SK-N-SH (cell line): ENCODE measurements at regions not wholly inside any gene's neighbourhood (a gene's known extent, or its start where the extent isn't known, plus 50 kb on each side); places are given as distances from the start of the nearest gene placed in this dataset.

Experiments used
- EZH2phosphoT487 ChIP-seq: fragments of 200-600 bp; sonication (generic); IDR thresholded peaks from 2 replicates; pipeline ENCODE4 v1.6.1; 2017; ENCODE audit warnings: low read depth, mixed run types, mild to moderate bottlenecking, antibody characterized with exemption, moderate library complexity, borderline replicate concordance
- GABPA ChIP-seq: IDR thresholded peaks from 2 replicates; pipeline ENCODE4 v1.4.0; 2012; ENCODE audit warnings: low read depth, mild to moderate bottlenecking
- GATA2 ChIP-seq: sonication (generic); formaldehyde crosslinking; IDR thresholded peaks from 2 replicates; pipeline ENCODE4 v1.5.0; 2020; ENCODE audit warnings: mild to moderate bottlenecking, missing genetic modification reagents
- JUND ChIP-seq: IDR thresholded peaks from 2 replicates; pipeline ENCODE4 v1.4.0; 2012
- MAX ChIP-seq: IDR thresholded peaks from 2 replicates; pipeline ENCODE4 v1.4.0; 2012; ENCODE audit warnings: low read depth
- NFIC ChIP-seq: IDR thresholded peaks from 2 replicates; pipeline ENCODE4 v1.4.0; 2012; ENCODE audit warnings: borderline replicate concordance
- POLR2AphosphoS5 ChIP-seq: IDR thresholded peaks from 2 replicates; pipeline ENCODE4 v1.6.1; 2012; ENCODE audit warnings: low read depth, low read length
- RFX5 ChIP-seq: IDR thresholded peaks from 2 replicates; pipeline ENCODE4 v1.6.1; 2012; ENCODE audit warnings: mild to moderate bottlenecking, improper control_type of control experiment, low read length
- SIN3A ChIP-seq: IDR thresholded peaks from 2 replicates; pipeline ENCODE4 v1.6.1; 2012; ENCODE audit warnings: low read depth, mild to moderate bottlenecking, low read length, moderate library complexity, borderline replicate concordance
- TF ChIP-seq, protein P1 (sequence below): fragments of 200-600 bp; sonication (generic); IDR thresholded peaks from 2 replicates; pipeline ENCODE4 v1.6.1; 2017; ENCODE audit warnings: antibody characterized with exemption, mild to moderate bottlenecking, moderate library complexity
- TF ChIP-seq, protein P2 (sequence below): IDR thresholded peaks from 2 replicates; pipeline ENCODE4; 2012

DNA sequence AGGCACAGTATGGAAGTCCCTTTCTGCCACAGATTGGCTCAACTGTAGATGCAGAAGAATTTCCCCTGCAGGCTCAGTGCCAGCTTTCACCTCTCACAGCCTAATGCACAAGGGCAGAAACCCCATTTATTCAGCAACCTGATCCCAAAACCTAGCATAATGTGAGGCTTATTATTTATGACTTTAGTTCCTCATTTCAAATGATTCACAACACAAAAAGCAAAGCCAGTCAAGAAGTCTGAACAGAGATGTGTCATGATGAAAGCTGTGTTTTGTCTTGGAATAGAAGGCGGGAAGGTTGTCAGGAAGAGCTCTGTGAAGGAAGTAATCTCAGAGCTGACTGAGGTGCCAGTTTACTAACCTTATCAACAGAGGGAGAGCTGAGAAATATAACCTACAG is 369.7 kb downstream of the LRRC70 start:
- TF ChIP-seq NFIC (peak; percentile 96), POLR2AphosphoS5 (peak; percentile 81; the same call in 1 of the 2 replicates), GABPA (no peak; the same call in 1 of the 2 replicates), MAX (no peak; the same call in 1 of the 2 replicates), RFX5 (no peak), GATA2 (no peak), SIN3A (0 out of 2 replicates have a peak, but pooled peaks have one; percentile 34), JUND (peak; percentile 88), EZH2phosphoT487 (no peak)
- TF ChIP-seq, protein P1, sequence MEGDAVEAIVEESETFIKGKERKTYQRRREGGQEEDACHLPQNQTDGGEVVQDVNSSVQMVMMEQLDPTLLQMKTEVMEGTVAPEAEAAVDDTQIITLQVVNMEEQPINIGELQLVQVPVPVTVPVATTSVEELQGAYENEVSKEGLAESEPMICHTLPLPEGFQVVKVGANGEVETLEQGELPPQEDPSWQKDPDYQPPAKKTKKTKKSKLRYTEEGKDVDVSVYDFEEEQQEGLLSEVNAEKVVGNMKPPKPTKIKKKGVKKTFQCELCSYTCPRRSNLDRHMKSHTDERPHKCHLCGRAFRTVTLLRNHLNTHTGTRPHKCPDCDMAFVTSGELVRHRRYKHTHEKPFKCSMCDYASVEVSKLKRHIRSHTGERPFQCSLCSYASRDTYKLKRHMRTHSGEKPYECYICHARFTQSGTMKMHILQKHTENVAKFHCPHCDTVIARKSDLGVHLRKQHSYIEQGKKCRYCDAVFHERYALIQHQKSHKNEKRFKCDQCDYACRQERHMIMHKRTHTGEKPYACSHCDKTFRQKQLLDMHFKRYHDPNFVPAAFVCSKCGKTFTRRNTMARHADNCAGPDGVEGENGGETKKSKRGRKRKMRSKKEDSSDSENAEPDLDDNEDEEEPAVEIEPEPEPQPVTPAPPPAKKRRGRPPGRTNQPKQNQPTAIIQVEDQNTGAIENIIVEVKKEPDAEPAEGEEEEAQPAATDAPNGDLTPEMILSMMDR, result no peak
- TF ChIP-seq, protein P2, sequence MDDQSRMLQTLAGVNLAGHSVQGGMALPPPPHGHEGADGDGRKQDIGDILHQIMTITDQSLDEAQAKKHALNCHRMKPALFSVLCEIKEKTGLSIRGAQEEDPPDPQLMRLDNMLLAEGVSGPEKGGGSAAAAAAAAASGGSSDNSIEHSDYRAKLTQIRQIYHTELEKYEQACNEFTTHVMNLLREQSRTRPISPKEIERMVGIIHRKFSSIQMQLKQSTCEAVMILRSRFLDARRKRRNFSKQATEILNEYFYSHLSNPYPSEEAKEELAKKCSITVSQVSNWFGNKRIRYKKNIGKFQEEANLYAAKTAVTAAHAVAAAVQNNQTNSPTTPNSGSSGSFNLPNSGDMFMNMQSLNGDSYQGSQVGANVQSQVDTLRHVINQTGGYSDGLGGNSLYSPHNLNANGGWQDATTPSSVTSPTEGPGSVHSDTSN, result peak; percentile 98
